ENCODE measurements at regions not wholly inside any gene's neighbourhood (a gene's known extent, or its start where the extent isn't known, plus 50 kb on each side); places are given as distances from the start of the nearest gene placed in this dataset.

Small RNA genes in the stretch of these regions (small RNA-seq; reads per million reads assigned to genes)
- gene AC116562.3 = 0 reads per million in 2 donors
